K562 (cell line): ENCODE measurements at regions not wholly inside any gene's neighbourhood (a gene's known extent, or its start where the extent isn't known, plus 50 kb on each side); places are given as distances from the start of the nearest gene placed in this dataset.

Source experiments
- ATAC-seq: fragments of 200-7000 bp; cut with Tn5 transposase; 3 replicates; pipeline ENCODE4 v1.9.1; 2020; ENCODE audit warnings: moderate library complexity
- BruUV-seq: library from RNA; stranded (reverse); fragments of 400-500 nt; replicated peaks from 2 replicates; lab custom pipeline; 2021; lab: Mats Ljungman, UMichigan
- CTCF ChIA-PET: fragments of 300-600 bp; formaldehyde crosslinking; extraction: SDS; loops from one replicate; lab custom pipeline; 2021; ENCODE audit warnings: low intra/inter-chr PET ratio; lab: Yijun Ruan, JAX
- POLR2A ChIA-PET: fragments of 300-600, 350-650 bp; sonication (Branson Sonifier 250); formaldehyde crosslinking; extraction: SDS; loops from one replicate; lab custom pipeline; 2021; ENCODE audit warnings: antibody characterized with exemption, inconsistent platforms; lab: Yijun Ruan, JAX
- DNase-seq, 4 experiments: peaks; one replicate each; pipeline versions ENCODE4 v3.0.0 to v3.0.0-alpha.2; 2011 to 2018; ENCODE audit warnings: low spot score in 3 of 4, mixed read lengths in 3 of 4; ENCODE audit errors: extremely low read depth in 1 of 4
- FAIRE-seq: peaks from 2 replicates; lab custom pipeline; 2011; peaks lifted over from hg19 to GRCh38; lab: Jason Lieb, UNC
- H2AFZ ChIP-seq: 2 replicates; pipeline ENCODE4 v1.6.0; 2011; ENCODE audit warnings: low read depth, low read length, control low read depth, inconsistent platforms
- H3K27ac ChIP-seq: fragments of 200-600 bp; 3 replicates; pipeline ENCODE4 v1.8.0; 2011; ENCODE audit warnings: low read depth, mild to moderate bottlenecking, control low read depth, inconsistent platforms, low read length, moderate library complexity, mixed read lengths; ENCODE audit errors: extremely low read depth
- H3K27me3 ChIP-seq, 2 experiments: fragments of 300-600 bp in 1 of 2; 2 replicates in 1 of 2; 3 replicates in 1 of 2; pipeline versions ENCODE4 v1.6.0 to v1.8.0; 2011; ENCODE audit warnings: inconsistent platforms in 2 of 2, low read length in 2 of 2, mild to moderate bottlenecking in 1 of 2, mixed read lengths in 1 of 2, moderate library complexity in 1 of 2; ENCODE audit not compliant: control insufficient read depth in 2 of 2, insufficient read depth in 2 of 2
- H3K36me3 ChIP-seq: fragments of 300-600 bp; 3 replicates; pipeline ENCODE4 v1.8.0; 2011; ENCODE audit warnings: mild to moderate bottlenecking, low read length, inconsistent platforms; ENCODE audit not compliant: control insufficient read depth, insufficient read depth
- H3K4me1 ChIP-seq, 2 experiments: fragments of 200-600 bp in 1 of 2; replicated peaks in 1 of 2; 2 replicates in 1 of 2; 3 replicates in 1 of 2; pipeline versions ENCODE4 v1.5.1 to v1.8.0; 2011; ENCODE audit warnings: inconsistent platforms in 2 of 2, low read length in 2 of 2, mild to moderate bottlenecking in 1 of 2, mixed read lengths in 1 of 2, moderate library complexity in 1 of 2; ENCODE audit not compliant: control insufficient read depth in 2 of 2, insufficient read depth in 2 of 2
- H3K4me2 ChIP-seq: 2 replicates; pipeline ENCODE4 v1.6.1; 2011; ENCODE audit warnings: low read length, control low read depth, inconsistent platforms, mixed read lengths; ENCODE audit not compliant: insufficient read depth
- H3K4me3 ChIP-seq: fragments of 200-600 bp; sonication (generic), shearing (Covaris generic); 2 replicates; pipeline ENCODE4 v1.5.1; 2016; ENCODE audit warnings: control low read depth, inconsistent platforms
- H3K79me2 ChIP-seq: fragments of 200-600 bp; 3 replicates; pipeline ENCODE4 v1.8.0; 2011; ENCODE audit warnings: low read length, inconsistent platforms; ENCODE audit not compliant: control insufficient read depth, insufficient read depth
- H3K9ac ChIP-seq, 2 experiments: 2 replicates each; pipeline versions ENCODE4 v1.6.0 to v1.6.1; 2011; ENCODE audit warnings: low read depth in 2 of 2, low read length in 2 of 2, control low read depth in 1 of 2, inconsistent platforms in 1 of 2, mild to moderate bottlenecking in 1 of 2, mixed read lengths in 1 of 2; ENCODE audit not compliant: insufficient read depth in 1 of 2
- H3K9me1 ChIP-seq: one replicate; pipeline ENCODE4 v1.6.0; 2011; ENCODE audit warnings: inconsistent platforms, mild to moderate bottlenecking, low read length, moderate library complexity; ENCODE audit not compliant: control insufficient read depth, insufficient read depth
- H3K9me3 ChIP-seq: replicated peaks from 2 replicates; pipeline ENCODE4 v1.5.1; 2011; ENCODE audit warnings: low read depth, low read length, inconsistent platforms; ENCODE audit not compliant: control insufficient read depth, insufficient read depth
- H4K20me1 ChIP-seq: replicated peaks from 2 replicates; pipeline ENCODE4 v1.6.1; 2011; ENCODE audit warnings: low read length, inconsistent platforms, mixed read lengths; ENCODE audit not compliant: control insufficient read depth, insufficient read depth
- BMI1 ChIP-seq: fragments of 150-350 bp; IDR thresholded peaks from 2 replicates; pipeline ENCODE4 v1.6.1; 2014; ENCODE audit warnings: low read length
- CBX2 ChIP-seq: fragments of 200-600 bp; sonication (generic); IDR thresholded peaks from one replicate; pipeline ENCODE4 v1.6.1; 2012; ENCODE audit warnings: mild to moderate bottlenecking, low read length, inconsistent platforms; ENCODE audit not compliant: insufficient read depth, poor library complexity, severe bottlenecking
- CHD1 ChIP-seq: fragments of 200-600 bp; sonication (generic); IDR thresholded peaks from one replicate; pipeline ENCODE4 v1.6.1; 2012; ENCODE audit warnings: mild to moderate bottlenecking, moderate library complexity, low read length, inconsistent platforms
- ESRRA ChIP-seq: fragments of 450-650 bp; IDR thresholded peaks from 2 replicates; pipeline ENCODE4 v1.6.1; 2014; ENCODE audit warnings: low read depth, mild to moderate bottlenecking, moderate library complexity, borderline replicate concordance
- EWSR1 ChIP-seq: fragments of 450-650 bp; IDR thresholded peaks from 2 replicates; pipeline ENCODE4 v1.6.1; 2018; ENCODE audit warnings: borderline replicate concordance, mild to moderate bottlenecking, low read depth, moderate library complexity; ENCODE audit not compliant: partially characterized antibody
- MAFG ChIP-seq: fragments of 450-650 bp; conservative IDR thresholded peaks from 2 replicates; pipeline ENCODE4 v1.6.1; 2016; ENCODE audit warnings: missing genetic modification characterization, missing compliant biosample characterization
- MECOM ChIP-seq: fragments of 250-450 bp; sonication (Bioruptor Pico); IDR thresholded peaks from 2 replicates; pipeline ENCODE4 v1.8.0; 2022; ENCODE audit warnings: inconsistent platforms
- MTA3 ChIP-seq: fragments of 450-650 bp; formaldehyde crosslinking; IDR thresholded peaks from 2 replicates; pipeline ENCODE4 v1.6.1; 2017; ENCODE audit warnings: mild to moderate bottlenecking, borderline replicate concordance
- MYBL2 ChIP-seq, 2 experiments: fragments of 450-650 bp in 1 of 2; sonication (generic) in 1 of 2; formaldehyde crosslinking in 1 of 2; IDR thresholded peaks; 2 replicates each; pipeline versions ENCODE4 v1.6.1 to v1.8.1; 2017 to 2022; ENCODE audit warnings: borderline replicate concordance in 1 of 2, inconsistent platforms in 1 of 2, low read depth in 1 of 2, mild to moderate bottlenecking in 1 of 2, missing genetic modification reagents in 1 of 2, moderate library complexity in 1 of 2
- NCOA1 ChIP-seq: fragments of 450-650 bp; IDR thresholded peaks from 2 replicates; pipeline ENCODE4 v1.6.1; 2016; ENCODE audit warnings: low read depth
- NONO ChIP-seq, 2 experiments: fragments of 200-400 bp in 1 of 2; fragments of 450-650 bp in 1 of 2; formaldehyde crosslinking in 1 of 2; IDR thresholded peaks; 2 replicates each; pipeline ENCODE4 v1.6.1; 2017; ENCODE audit warnings: low read depth in 2 of 2, mild to moderate bottlenecking in 2 of 2, moderate library complexity in 2 of 2, low read length in 1 of 2
- RBM25 ChIP-seq: fragments of 200-400 bp; formaldehyde crosslinking; IDR thresholded peaks from 2 replicates; pipeline ENCODE4 v1.6.1; 2018; ENCODE audit warnings: low read length, low read depth, moderate library complexity; ENCODE audit not compliant: severe bottlenecking
- SMAD2 ChIP-seq: fragments of 150-350 bp; IDR thresholded peaks from 2 replicates; pipeline ENCODE4 v1.6.1; 2014; ENCODE audit warnings: low read depth, mild to moderate bottlenecking, low read length
- SPI1 ChIP-seq: IDR thresholded peaks from 2 replicates; pipeline ENCODE4 v1.6.1; 2011; ENCODE audit warnings: low read depth, low read length, control low read depth, borderline replicate concordance
- ZNF23 ChIP-seq: fragments of 250-450 bp; sonication (Bioruptor Pico); IDR thresholded peaks from 2 replicates; pipeline ENCODE4 v1.4.0; 2020; ENCODE audit warnings: mild to moderate bottlenecking
- ZNF3 ChIP-seq: fragments of 250-450 bp; sonication (Bioruptor Pico); IDR thresholded peaks from 2 replicates; pipeline ENCODE4 v1.5.0; 2021; ENCODE audit warnings: mild to moderate bottlenecking, moderate library complexity
- ZNF57 ChIP-seq: fragments of 450-650 bp; formaldehyde crosslinking; IDR thresholded peaks from 2 replicates; pipeline ENCODE4 v1.4.0; 2020; ENCODE audit warnings: mild to moderate bottlenecking, moderate library complexity
- WGBS: fragments of 100-300 bp; shearing (Covaris generic); methylation state at CpG from one replicate; pipeline ENCODE4 v1.1.6; 2016; ENCODE audit warnings: low coverage, mixed read lengths; ENCODE audit not compliant: insufficient coverage; ENCODE audit errors: missing lambda C conversion rate; 5-methylcytosine and 5-hydroxymethylcytosine counted together
- in situ Hi-C: fragments of 300-500 bp; cut with MboI; formaldehyde crosslinking; loops from 4 replicates; pipeline ENCODE4 v1.15.0; 2018; ENCODE audit warnings: inconsistent platforms, mixed read lengths
- intact Hi-C: fragments of 100-400 bp; cut with micrococcal nuclease; formaldehyde crosslinking; loops from 2 replicates; pipeline ENCODE4 v1.14.2; 2022

DNA sequence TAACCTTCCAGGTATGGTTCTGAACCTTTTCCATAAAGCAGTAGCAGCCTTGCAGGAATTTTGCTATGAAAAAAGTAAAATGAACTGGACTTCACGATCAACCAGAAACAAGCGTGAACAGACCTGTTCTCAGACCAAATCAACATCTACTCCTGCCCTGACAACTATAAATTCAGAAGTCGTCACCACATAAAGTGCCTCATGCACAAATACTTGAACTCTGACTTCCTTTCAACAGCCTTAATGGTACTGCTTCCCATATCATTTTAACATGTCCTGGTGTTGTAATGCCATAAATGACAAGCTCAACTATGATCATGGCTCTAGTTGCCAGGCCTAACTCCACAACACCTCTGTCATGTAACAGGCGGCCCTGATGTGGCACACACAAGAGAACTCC, 262.4 kb downstream of the MTX2 start:
- no peak for ATAC-seq
- POLR2A ChIA-PET: interaction anchor here (0.7 kb wide), 1 partner anchor 18 kb away, joined by 3 read pairs; no protein-coding TSS in a partner anchor
- no peaks in the 10 kb centered on the region for H4K20me1 ChIP-seq
- H3K9ac ChIP-seq: no peak overlapping the region
- in situ Hi-C loops (no loop called here), intact Hi-C loops (no loop called here)
- H3K27ac ChIP-seq: no peak overlapping the region
- DNase-seq: no peak
- FAIRE-seq: no peak
- no peak overlapping the region for H2AFZ ChIP-seq
- WGBS: 3% methylated on average over 4 of the region's 4 CpGs
- H3K4me3 ChIP-seq: no peak overlapping the region
- H3K27me3 ChIP-seq: peaks cover 0 to 9% of the 10 kb centered on the region in 2 experiments; a peak in 3 of 5 replicates
- no peak overlapping the region for H3K4me2 ChIP-seq
- TF ChIP-seq ZNF3 (CRISPR knock-in tag): no peak
- H3K36me3 ChIP-seq: no peaks in the 10 kb centered on the region
- H3K9me3 ChIP-seq: no peaks in the 10 kb centered on the region
- BruUV-seq: no TSS peak
- H3K4me1 ChIP-seq: no peaks in the 10 kb centered on the region
- no peaks in the 10 kb centered on the region for H3K9me1 ChIP-seq
- H3K79me2 ChIP-seq: no peaks in the 10 kb centered on the region
- CTCF ChIA-PET: no interaction called here

DNA sequence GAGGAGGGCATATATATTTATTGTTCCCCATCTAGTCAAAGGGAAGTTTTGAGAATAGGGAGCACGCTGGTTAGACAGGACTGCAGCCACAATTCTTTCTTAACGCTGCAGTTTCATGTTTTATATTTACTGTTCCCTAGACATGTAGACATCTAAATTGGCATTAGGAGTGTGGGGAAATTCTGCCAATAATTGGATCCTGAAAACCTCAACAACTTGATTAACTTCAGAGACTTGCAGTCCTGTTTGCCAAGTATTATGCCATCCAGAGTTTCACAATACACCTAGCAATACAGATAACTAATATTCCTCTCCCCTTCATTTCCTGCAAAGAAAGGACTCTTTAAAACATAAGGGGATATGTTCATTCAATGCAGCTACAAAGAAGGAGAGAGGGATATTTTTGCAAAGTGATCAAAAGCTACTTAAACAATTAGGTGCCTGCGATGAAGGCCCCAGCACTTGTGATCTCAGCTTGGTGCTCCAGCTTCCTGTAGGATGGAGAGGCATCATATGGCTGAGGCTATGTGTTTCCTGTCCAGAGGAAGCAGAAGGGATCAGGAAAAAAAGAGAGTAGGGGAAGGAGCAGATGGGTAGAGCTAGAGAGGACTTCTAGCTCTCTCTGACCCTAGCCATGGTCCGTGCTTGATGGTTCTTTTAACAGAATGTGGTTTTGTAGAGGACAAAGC, 264.4 kb downstream of the MTX2 start:
- Histone ChIP-seq H3K4me3 (no peak overlapping the region), H3K9me1 (no peaks in the 10 kb centered on the region), H3K9ac (no peak overlapping the region), H3K79me2 (no peaks in the 10 kb centered on the region), H4K20me1 (no peaks in the 10 kb centered on the region), H3K27me3 (peaks cover 0 to 9% of the 10 kb centered on the region in 2 experiments; a peak in 3 of 5 replicates), H3K4me2 (no peak overlapping the region), H3K4me1 (no peaks in the 10 kb centered on the region), H3K27ac (no peak overlapping the region), H2AFZ (no peak overlapping the region), H3K36me3 (no peaks in the 10 kb centered on the region), H3K9me3 (no peaks in the 10 kb centered on the region)
- no TSS peak for BruUV-seq
- intact Hi-C loops (no loop called here), in situ Hi-C loops (no loop called here)
- no peak for TF ChIP-seq RBM25
- TF ChIP-seq MECOM (CRISPR knock-in tag): no peak
- no peak for TF ChIP-seq ESRRA
- TF ChIP-seq ZNF23: no peak
- TF ChIP-seq EWSR1: no peak
- no peak for TF ChIP-seq SMAD2
- no peak for TF ChIP-seq NONO (IDR thresholded peaks at IDR 0.05; ENCODE audit: low read depth in 2 of 2, low read length in 1 of 2)
- TF ChIP-seq NCOA1: no peak
- no peak for TF ChIP-seq MTA3
- TF ChIP-seq MAFG (tag): no peak
- no peak for TF ChIP-seq SPI1
- no peak for TF ChIP-seq CHD1
- TF ChIP-seq MYBL2 (IDR thresholded peaks at IDR 0.05; ENCODE audit: low read depth): no peak
- TF ChIP-seq MYBL2 (CRISPR knock-in tag; IDR thresholded peaks at IDR 0.05; ENCODE audit: borderline replicate concordance): no peak
- TF ChIP-seq CBX2: no peak
- no peak for TF ChIP-seq BMI1
- TF ChIP-seq ZNF57 (CRISPR knock-in tag): no peak
- FAIRE-seq (no peak), DNase-seq (no peak), ATAC-seq (no peak)
- ChIA-PET POLR2A (interaction anchor here (0.7 kb wide), 1 partner anchor 11 kb away, joined by 4 read pairs; no protein-coding TSS in a partner anchor), CTCF (no interaction called here)
- 0% methylated on average over 4 of the region's 4 CpGs for WGBS
